Fibroblast of the aortic adventitia (primary cell): ENCODE measurements at regions not wholly inside any gene's neighbourhood (a gene's known extent, or its start where the extent isn't known, plus 50 kb on each side); places are given as distances from the start of the nearest gene placed in this dataset.

Experiments
- DNase-seq: peaks from one replicate; pipeline ENCODE4 v3.0.0-alpha.2; 2010; ENCODE audit warnings: low read depth
- H3K4me3 ChIP-seq: 2 replicates; pipeline ENCODE4 v1.5.1; 2011; ENCODE audit warnings: low read depth, mild to moderate bottlenecking, control low read depth, low read length, moderate library complexity
- TF ChIP-seq, protein P1 (sequence below): IDR thresholded peaks from 2 replicates; pipeline ENCODE4 v1.5.1; 2011; ENCODE audit warnings: mild to moderate bottlenecking, low read length, control low read depth, inconsistent platforms; ENCODE audit not compliant: insufficient read depth

DNA sequence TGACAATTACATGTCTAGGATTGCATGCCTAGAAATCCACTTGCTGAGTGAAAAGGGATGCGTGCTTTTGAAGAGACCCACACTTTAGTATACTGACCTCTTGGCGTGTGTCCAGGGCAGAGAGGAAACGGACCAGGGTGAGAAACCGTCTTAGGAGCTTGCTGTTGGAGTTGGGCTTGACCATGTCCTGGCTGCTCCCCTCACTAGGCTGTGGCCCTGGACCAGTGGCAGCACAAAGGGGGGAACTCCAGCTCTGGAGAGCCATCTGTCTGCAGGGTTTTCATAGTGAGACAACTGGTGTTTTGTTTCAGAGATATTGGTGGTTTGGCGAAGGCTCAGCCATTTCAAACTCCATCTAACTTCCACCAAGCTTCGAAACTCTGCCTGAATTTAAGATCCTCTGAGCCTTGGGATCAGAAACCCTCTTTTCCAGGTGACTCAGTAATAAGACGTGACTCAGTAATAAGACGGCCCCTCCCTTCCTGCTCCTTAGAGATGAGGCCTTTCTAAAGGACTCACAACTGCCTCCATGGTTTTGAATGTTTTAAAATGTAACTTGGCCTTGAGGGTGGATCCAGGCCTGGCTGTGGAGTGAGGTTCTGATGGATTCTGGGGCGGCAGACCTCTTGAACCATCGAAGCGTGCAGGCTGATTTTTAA lies 165.8 kb downstream of the MELK start:
- no peak overlapping the region for H3K4me3 ChIP-seq
- peak; percentile 90 for DNase-seq
- TF ChIP-seq, protein P1, sequence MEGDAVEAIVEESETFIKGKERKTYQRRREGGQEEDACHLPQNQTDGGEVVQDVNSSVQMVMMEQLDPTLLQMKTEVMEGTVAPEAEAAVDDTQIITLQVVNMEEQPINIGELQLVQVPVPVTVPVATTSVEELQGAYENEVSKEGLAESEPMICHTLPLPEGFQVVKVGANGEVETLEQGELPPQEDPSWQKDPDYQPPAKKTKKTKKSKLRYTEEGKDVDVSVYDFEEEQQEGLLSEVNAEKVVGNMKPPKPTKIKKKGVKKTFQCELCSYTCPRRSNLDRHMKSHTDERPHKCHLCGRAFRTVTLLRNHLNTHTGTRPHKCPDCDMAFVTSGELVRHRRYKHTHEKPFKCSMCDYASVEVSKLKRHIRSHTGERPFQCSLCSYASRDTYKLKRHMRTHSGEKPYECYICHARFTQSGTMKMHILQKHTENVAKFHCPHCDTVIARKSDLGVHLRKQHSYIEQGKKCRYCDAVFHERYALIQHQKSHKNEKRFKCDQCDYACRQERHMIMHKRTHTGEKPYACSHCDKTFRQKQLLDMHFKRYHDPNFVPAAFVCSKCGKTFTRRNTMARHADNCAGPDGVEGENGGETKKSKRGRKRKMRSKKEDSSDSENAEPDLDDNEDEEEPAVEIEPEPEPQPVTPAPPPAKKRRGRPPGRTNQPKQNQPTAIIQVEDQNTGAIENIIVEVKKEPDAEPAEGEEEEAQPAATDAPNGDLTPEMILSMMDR, result no peak

DNA sequence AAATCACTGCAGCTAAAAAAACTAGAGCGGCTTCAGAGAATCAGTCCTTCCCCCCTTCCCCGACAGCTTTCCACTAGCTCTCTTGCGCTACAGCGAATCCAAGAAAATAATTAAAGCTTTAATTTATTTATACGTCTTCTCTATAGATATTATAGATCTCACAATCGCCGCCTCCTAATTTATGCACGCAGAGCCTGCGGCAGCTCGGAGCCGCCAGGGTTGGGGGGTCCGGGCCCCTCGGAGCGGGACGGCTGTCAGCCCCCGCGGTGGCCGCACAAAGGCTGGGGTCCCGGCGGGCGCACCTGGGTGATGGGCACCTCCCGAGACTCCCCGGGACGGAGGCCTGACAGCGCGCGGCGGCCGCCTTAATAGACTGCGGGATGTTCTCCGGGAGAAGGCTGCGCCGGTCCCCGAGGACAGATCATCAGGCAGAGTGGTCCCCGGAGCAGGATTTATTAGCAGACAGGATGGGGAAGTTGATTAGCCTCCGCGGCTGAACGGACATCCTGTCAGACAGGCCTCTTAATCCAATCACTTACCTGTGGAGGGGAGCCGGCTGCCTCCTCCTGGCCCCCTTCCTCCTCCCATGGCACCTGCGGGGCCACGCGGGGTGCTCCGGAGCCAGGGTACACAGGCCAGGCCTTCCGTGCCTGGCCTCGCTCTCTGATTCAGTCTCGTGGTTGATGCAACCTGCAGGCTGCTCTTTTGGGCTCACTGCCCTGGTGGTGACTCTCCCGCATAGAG lies 166.8 kb downstream of the MELK start:
- no peak overlapping the region for H3K4me3 ChIP-seq
- TF ChIP-seq, protein P1, result no peak
- DNase-seq, result no peak

DNA sequence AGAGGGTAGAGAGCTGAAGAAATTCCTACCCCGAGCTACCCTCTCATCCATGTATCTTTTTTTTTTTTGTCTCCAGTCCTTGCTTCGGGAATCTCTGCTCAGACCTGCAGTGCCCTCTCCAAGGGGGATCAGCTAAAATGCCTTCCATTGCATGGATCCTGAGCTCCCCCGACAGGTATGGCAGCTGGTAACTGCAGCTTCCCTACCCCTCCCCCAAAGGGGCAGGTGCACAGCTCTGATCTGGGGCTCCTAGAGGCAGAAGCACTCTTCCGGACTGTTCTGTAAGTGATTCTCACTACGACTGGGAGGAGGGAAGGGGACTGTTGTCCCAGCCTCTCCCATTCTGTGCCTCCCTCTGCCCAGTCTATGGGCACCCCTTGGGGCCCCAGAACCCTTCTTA lies 169.6 kb downstream of the MELK start:
- DNase-seq, result no peak
- TF ChIP-seq, protein P1, result no peak
- no peak overlapping the region for H3K4me3 ChIP-seq

DNA sequence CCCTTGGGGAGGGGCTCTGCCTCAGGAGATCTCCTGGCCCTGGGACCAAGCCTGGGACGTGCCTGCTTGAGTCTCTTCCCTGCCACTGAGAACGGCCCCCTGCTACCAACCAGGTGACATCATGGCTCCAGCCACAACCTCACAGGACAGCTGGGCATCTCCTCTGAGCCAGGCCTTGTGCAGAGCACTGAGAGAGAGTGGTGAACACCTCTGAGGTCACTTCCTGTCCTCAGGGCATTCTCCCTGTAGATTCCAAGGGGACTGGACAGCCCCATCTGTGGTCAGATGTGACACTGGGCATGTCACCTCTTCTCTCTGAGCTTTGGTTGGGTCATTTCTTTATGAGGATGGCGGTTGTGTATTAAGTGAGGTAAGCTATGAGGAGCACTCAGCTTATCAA lies 172.0 kb downstream of the MELK start:
- no peak overlapping the region for H3K4me3 ChIP-seq
- DNase-seq, result no peak
- TF ChIP-seq, protein P1, result no peak

DNA sequence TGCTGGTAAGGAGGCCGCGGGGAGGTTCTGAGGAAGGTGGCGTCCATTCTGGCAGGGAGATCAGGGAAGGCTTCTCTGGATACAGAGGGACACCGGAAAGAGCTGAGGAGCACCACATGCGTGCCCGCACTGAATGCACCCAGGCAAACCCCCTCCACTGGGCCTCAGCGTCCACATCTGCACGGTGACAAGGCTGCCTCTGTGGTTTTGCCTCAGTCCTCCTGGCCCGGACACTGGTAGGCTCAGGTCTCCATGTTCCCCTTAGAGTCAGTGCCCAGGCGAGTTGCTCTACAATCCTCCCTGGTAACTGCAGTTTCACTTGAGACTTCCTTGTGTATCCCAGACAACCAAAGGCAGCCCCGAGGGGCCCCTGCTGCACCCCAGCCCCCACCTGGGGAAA lies 173.3 kb downstream of the MELK start:
- no peak for DNase-seq
- no peak overlapping the region for H3K4me3 ChIP-seq
- TF ChIP-seq, protein P1, result no peak

DNA sequence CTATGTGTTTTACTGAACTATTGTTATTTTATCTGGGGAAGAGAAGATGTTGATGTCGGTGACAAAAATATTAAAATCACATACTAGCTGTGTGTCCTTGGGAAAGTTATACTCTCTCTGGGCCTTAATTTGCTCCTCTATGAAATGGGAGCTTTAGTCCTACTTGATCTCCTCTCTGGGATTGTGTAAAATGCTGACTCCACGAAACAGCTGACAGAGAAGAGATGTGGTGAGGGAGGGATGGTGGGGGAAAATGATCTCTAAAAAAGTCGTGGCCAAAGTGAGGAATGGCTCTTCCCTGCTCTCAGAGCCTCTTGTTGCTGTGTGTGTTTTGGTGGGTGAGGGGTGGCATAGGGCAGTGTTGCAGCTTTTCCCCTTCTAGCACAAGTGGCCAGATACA lies 173.7 kb downstream of the MELK start:
- TF ChIP-seq, protein P1, result no peak
- H3K4me3 ChIP-seq, result no peak overlapping the region
- no peak for DNase-seq
